ENCODE measurements at regions not wholly inside any gene's neighbourhood (a gene's known extent, or its start where the extent isn't known, plus 50 kb on each side); places are given as distances from the start of the nearest gene placed in this dataset.

GRCh38 chr16:47984669-47985068 is 171.1 kb downstream of the ABCC12 start:
- TF ChIP-seq POLR2AphosphoS5 (IDR thresholded peaks at IDR 0.05; ENCODE audit: low read depth) (no peak), CTCF (IDR thresholded peaks at IDR 0.05; ENCODE audit: insufficient read depth, low read length) (no peak), REST (IDR thresholded peaks at IDR 0.05; ENCODE audit: insufficient replicate concordance, low read depth) (no peak)
